ENCODE measurements at regions not wholly inside any gene's neighbourhood (a gene's known extent, or its start where the extent isn't known, plus 50 kb on each side); places are given as distances from the start of the nearest gene placed in this dataset.
"Not testable (repeated sequence)": the region's sequence is repeated elsewhere in the genome, so short reads cannot be mapped to it uniquely, and the experiment has no call there.

DNA sequence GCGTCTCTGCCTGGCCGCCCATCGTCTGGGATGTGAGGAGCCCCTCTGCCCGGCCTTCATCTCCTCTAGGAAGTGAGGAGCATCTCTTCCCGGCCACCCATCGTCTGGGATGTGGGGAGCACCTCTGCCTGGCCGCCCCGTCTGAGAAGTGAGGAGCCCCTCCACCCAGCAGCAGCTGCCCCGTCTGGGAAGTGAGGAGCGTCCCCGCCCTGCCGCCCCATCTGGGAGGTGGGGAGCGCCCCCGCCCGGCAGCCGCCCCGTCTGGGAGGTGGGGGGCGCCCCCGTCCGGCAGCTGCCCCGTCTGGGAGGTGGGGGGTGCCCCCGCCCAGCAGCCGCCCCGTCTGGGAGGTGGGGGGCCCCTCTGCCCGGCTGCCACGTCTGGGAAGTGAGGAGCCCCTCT, 153.7 kb upstream of the MYRIP start:
- not testable (repeated sequence) for H3K27me3 ChIP-seq (ENCODE audit: control insufficient read depth, insufficient read depth, low read length); H3K9ac ChIP-seq (ENCODE audit: low read length); H3K4me1 ChIP-seq (ENCODE audit: control insufficient read depth, insufficient read depth, low read length); H3K36me3 ChIP-seq (ENCODE audit: control insufficient read depth, insufficient read depth, low read length); H3K27ac ChIP-seq (ENCODE audit: low read depth, low read length); H3K4me3 ChIP-seq (ENCODE audit: low read depth, low read length)
- peaks cover 24% of the 10 kb centered on the region for H3K9me3 ChIP-seq (ENCODE audit: control insufficient read depth, insufficient read depth, low read depth, low read length)

GRCh38 chr3:39657075-39657474, 152.3 kb upstream of the MYRIP start:
- Histone ChIP-seq H3K36me3 (ENCODE audit: control insufficient read depth, insufficient read depth, low read length) (no peaks in the 10 kb centered on the region), H3K9me3 (ENCODE audit: control insufficient read depth, insufficient read depth, low read depth, low read length) (peaks cover 20% of the 10 kb centered on the region), H3K27ac (ENCODE audit: low read depth, low read length) (no peak overlapping the region), H3K27me3 (ENCODE audit: control insufficient read depth, insufficient read depth, low read length) (no peaks in the 10 kb centered on the region), H3K4me1 (ENCODE audit: control insufficient read depth, insufficient read depth, low read length) (no peaks in the 10 kb centered on the region), H3K9ac (ENCODE audit: low read length) (no peak overlapping the region), H3K4me3 (ENCODE audit: low read depth, low read length) (no peak overlapping the region)

GRCh38 chr3:39657775-39658174, 151.6 kb upstream of the MYRIP start:
- Histone ChIP-seq H3K9ac (ENCODE audit: low read length) (no peak overlapping the region), H3K27ac (ENCODE audit: low read depth, low read length) (no peak overlapping the region), H3K4me3 (ENCODE audit: low read depth, low read length) (no peak overlapping the region), H3K36me3 (ENCODE audit: control insufficient read depth, insufficient read depth, low read length) (no peaks in the 10 kb centered on the region), H3K27me3 (ENCODE audit: control insufficient read depth, insufficient read depth, low read length) (no peaks in the 10 kb centered on the region), H3K4me1 (ENCODE audit: control insufficient read depth, insufficient read depth, low read length) (no peaks in the 10 kb centered on the region), H3K9me3 (ENCODE audit: control insufficient read depth, insufficient read depth, low read depth, low read length) (peaks cover 14% of the 10 kb centered on the region; the same call in 1 of the 2 replicates)

- Histone ChIP-seq H3K27ac (ENCODE audit: low read depth, low read length) (no peak overlapping the region), H3K4me3 (ENCODE audit: low read depth, low read length) (no peak overlapping the region), H3K9ac (ENCODE audit: low read length) (no peak overlapping the region), H3K9me3 (ENCODE audit: control insufficient read depth, insufficient read depth, low read depth, low read length) (peaks cover 3% of the 10 kb centered on the region; the same call in 1 of the 2 replicates), H3K27me3 (ENCODE audit: control insufficient read depth, insufficient read depth, low read length) (no peaks in the 10 kb centered on the region), H3K36me3 (ENCODE audit: control insufficient read depth, insufficient read depth, low read length) (no peaks in the 10 kb centered on the region), H3K4me1 (ENCODE audit: control insufficient read depth, insufficient read depth, low read length) (no peaks in the 10 kb centered on the region)
Measured at GRCh38 chr3:39664931-39665330, 144.5 kb upstream of the MYRIP start.

GRCh38 chr3:39665441-39665840, 144.0 kb upstream of the MYRIP start:
- Histone ChIP-seq H3K4me1 (ENCODE audit: control insufficient read depth, insufficient read depth, low read length) (no peaks in the 10 kb centered on the region), H3K36me3 (ENCODE audit: control insufficient read depth, insufficient read depth, low read length) (no peaks in the 10 kb centered on the region), H3K9me3 (ENCODE audit: control insufficient read depth, insufficient read depth, low read depth, low read length) (peaks cover 1% of the 10 kb centered on the region; the same call in 1 of the 2 replicates), H3K27me3 (ENCODE audit: control insufficient read depth, insufficient read depth, low read length) (no peaks in the 10 kb centered on the region), H3K27ac (ENCODE audit: low read depth, low read length) (no peak overlapping the region), H3K9ac (ENCODE audit: low read length) (no peak overlapping the region), H3K4me3 (ENCODE audit: low read depth, low read length) (no peak overlapping the region)

DNA sequence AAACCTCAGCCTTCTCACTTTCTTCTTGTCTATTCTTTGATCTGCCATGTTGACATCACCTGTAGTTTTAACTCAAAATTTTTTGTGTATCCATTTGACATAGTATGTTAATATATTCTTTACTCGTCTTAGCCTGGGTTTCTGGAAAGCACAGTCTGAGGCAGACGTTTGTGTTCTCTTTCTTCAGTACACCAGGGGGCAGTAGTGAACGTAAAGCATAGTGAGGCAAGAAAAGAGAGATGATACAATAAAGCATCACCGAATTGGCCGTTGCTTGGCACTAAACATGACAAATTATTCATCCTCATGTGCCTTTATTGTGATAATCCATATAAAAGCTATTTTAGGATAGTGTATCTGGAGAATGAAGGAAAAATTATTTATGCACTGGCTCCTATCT, 141.0 kb upstream of the MYRIP start:
- Histone ChIP-seq H3K9ac (ENCODE audit: low read length) (no peak overlapping the region), H3K4me1 (ENCODE audit: control insufficient read depth, insufficient read depth, low read length) (no peaks in the 10 kb centered on the region), H3K9me3 (ENCODE audit: control insufficient read depth, insufficient read depth, low read depth, low read length) (no peaks in the 10 kb centered on the region), H3K27ac (ENCODE audit: low read depth, low read length) (no peak overlapping the region), H3K4me3 (ENCODE audit: low read depth, low read length) (no peak overlapping the region), H3K27me3 (ENCODE audit: control insufficient read depth, insufficient read depth, low read length) (no peaks in the 10 kb centered on the region), H3K36me3 (ENCODE audit: control insufficient read depth, insufficient read depth, low read length) (no peaks in the 10 kb centered on the region)

DNA sequence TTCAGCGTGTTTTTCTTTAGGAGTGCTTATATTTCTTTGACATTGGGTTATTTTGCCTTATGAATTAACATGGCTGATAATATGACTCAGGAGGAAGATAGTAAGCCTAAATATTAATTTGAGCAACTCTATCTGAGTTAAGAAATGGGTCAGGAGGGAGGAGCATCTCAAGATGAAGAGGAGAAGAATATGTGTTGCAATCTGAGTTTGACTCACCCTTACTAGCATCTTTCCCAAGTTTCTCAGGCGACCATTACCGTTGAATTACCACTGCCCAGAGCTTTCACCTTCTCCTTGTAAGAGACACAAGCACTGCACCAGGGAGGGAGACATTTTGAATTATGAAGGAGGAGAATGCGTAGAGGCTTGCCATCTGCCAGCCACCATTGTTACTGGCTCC, 138.3 kb upstream of the MYRIP start:
- H3K36me3 ChIP-seq (ENCODE audit: control insufficient read depth, insufficient read depth, low read length): no peaks in the 10 kb centered on the region
- H3K9ac ChIP-seq (ENCODE audit: low read length): no peak overlapping the region
- no peaks in the 10 kb centered on the region for H3K9me3 ChIP-seq (ENCODE audit: control insufficient read depth, insufficient read depth, low read depth, low read length)
- H3K4me1 ChIP-seq (ENCODE audit: control insufficient read depth, insufficient read depth, low read length): no peaks in the 10 kb centered on the region
- no peak overlapping the region for H3K27ac ChIP-seq (ENCODE audit: low read depth, low read length)
- no peak overlapping the region for H3K4me3 ChIP-seq (ENCODE audit: low read depth, low read length)
- no peaks in the 10 kb centered on the region for H3K27me3 ChIP-seq (ENCODE audit: control insufficient read depth, insufficient read depth, low read length)

- Histone ChIP-seq H3K9me3 (ENCODE audit: control insufficient read depth, insufficient read depth, low read depth, low read length) (no peaks in the 10 kb centered on the region), H3K36me3 (ENCODE audit: control insufficient read depth, insufficient read depth, low read length) (no peaks in the 10 kb centered on the region), H3K4me1 (ENCODE audit: control insufficient read depth, insufficient read depth, low read length) (no peaks in the 10 kb centered on the region), H3K27ac (ENCODE audit: low read depth, low read length) (no peak overlapping the region), H3K9ac (ENCODE audit: low read length) (no peak overlapping the region), H3K27me3 (ENCODE audit: control insufficient read depth, insufficient read depth, low read length) (no peaks in the 10 kb centered on the region), H3K4me3 (ENCODE audit: low read depth, low read length) (no peak overlapping the region)
Measured at GRCh38 chr3:39671600-39671999, 137.8 kb upstream of the MYRIP start.

DNA sequence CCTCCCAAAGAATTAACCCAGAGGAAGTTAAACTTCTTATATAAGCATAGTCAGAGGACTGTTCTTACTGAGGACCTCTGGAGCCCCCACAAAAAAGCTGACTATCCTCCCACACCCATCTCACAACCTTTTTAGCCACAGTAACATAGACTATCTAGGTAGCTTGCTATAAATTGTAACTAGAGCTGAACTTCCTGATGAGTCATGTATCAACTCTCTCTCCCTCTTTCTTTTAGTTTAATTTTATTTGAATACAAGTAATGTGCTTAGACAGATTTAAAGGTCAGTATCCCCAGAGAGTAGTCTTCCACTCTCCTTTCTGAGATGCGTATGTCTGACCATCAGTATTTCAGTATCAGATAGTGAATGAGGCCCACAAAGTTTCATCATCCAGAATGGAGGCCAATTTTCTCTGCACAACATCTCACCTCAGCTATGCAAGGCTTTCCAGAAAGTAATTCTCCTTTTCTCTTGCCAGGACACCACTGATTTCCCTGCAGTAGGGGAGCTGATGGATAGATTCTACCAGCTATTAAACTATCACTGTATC, 104.0 kb upstream of the MYRIP start:
- no peak overlapping the region for H3K27ac ChIP-seq (ENCODE audit: low read depth, low read length)
- H3K27me3 ChIP-seq (ENCODE audit: control insufficient read depth, insufficient read depth, low read length): no peaks in the 10 kb centered on the region
- H3K9ac ChIP-seq (ENCODE audit: low read length): no peak overlapping the region
- H3K9me3 ChIP-seq (ENCODE audit: control insufficient read depth, insufficient read depth, low read depth, low read length): no peaks in the 10 kb centered on the region
- no peaks in the 10 kb centered on the region for H3K36me3 ChIP-seq (ENCODE audit: control insufficient read depth, insufficient read depth, low read length)
- H3K4me1 ChIP-seq (ENCODE audit: control insufficient read depth, insufficient read depth, low read length): no peaks in the 10 kb centered on the region
- H3K4me3 ChIP-seq (ENCODE audit: low read depth, low read length): no peak overlapping the region

- Histone ChIP-seq H3K27ac (ENCODE audit: low read depth, low read length) (no peak overlapping the region), H3K4me3 (ENCODE audit: low read depth, low read length) (no peak overlapping the region), H3K4me1 (ENCODE audit: control insufficient read depth, insufficient read depth, low read length) (no peaks in the 10 kb centered on the region), H3K27me3 (ENCODE audit: control insufficient read depth, insufficient read depth, low read length) (no peaks in the 10 kb centered on the region), H3K9ac (ENCODE audit: low read length) (no peak overlapping the region), H3K36me3 (ENCODE audit: control insufficient read depth, insufficient read depth, low read length) (no peaks in the 10 kb centered on the region), H3K9me3 (ENCODE audit: control insufficient read depth, insufficient read depth, low read depth, low read length) (no peaks in the 10 kb centered on the region)
Measured at GRCh38 chr3:39707314-39707909, 102.0 kb upstream of the MYRIP start.

DNA sequence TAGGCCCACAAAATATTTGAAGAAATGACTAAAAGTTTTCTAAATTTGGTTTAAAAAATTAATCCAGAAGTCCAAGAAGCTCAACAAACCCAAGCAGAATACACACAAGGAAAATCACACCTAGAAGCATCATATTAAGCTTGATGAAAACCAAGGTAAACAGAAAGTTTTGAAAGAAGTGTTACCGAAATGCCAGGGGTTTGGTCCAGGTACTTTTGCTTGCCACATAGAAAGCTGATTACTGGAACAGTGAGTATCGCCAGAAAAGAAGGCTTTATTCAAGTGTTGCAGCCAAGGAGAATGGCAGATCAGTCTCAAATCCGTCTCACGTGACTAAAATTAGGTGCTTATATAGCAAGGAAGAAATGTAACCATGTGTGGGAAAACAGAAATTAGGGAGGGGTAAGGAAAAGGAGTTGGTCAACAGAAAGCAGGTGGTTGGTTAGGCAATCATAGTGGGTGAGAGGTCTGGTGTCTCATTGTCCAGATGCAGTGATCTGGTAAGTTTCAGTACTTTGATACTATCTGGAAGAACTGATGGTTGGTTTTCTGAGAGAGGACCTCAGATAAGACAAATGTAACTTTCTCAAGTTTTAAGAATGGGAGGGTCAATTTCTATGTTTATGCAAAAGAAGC, 96.9 kb upstream of the MYRIP start:
- Histone ChIP-seq H3K36me3 (ENCODE audit: control insufficient read depth, insufficient read depth, low read length) (no peaks in the 10 kb centered on the region), H3K27me3 (ENCODE audit: control insufficient read depth, insufficient read depth, low read length) (no peaks in the 10 kb centered on the region), H3K4me1 (ENCODE audit: control insufficient read depth, insufficient read depth, low read length) (no peaks in the 10 kb centered on the region)

More for the DNA sequence above, 96.9 kb upstream of the MYRIP start:
- no peak overlapping the region for H3K9ac ChIP-seq (ENCODE audit: low read length)
- H3K27ac ChIP-seq (ENCODE audit: low read depth, low read length): no peak overlapping the region
- H3K9me3 ChIP-seq (ENCODE audit: control insufficient read depth, insufficient read depth, low read depth, low read length): no peaks in the 10 kb centered on the region
- no peak overlapping the region for H3K4me3 ChIP-seq (ENCODE audit: low read depth, low read length)
